22Rv1 (cell line): ENCODE measurements at regions not wholly inside any gene's neighbourhood (a gene's known extent, or its start where the extent isn't known, plus 50 kb on each side); places are given as distances from the start of the nearest gene placed in this dataset.

Experiments used
- ZFX ChIP-seq: fragments of 450-650 bp; IDR thresholded peaks from 2 replicates; pipeline ENCODE4 v1.6.1; 2017; ENCODE audit warnings: antibody characterized with exemption, borderline replicate concordance
- TF ChIP-seq, protein P1 (sequence below): fragments of 450-650 bp; IDR thresholded peaks from 2 replicates; pipeline ENCODE4 v1.5.1; 2017; ENCODE audit warnings: mild to moderate bottlenecking

DNA sequence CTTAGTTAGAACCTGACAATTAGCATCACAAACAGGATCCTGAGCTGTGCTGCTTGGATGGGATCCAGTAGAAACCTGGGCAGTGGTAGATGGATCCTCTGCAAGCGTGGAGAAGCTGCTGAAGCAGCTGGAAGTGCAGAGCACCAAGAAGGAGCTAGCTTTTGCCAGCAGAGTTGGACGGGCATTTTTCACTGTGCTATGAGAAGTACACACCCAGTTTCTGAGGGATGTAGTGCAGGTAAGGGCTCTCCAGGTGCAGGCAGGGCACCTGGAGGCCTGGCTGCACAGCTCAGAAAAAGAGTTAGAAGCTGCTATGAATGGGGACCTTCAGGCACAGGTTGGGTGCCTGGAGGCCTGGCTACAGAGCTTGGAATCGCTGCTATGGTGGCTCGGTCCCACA, 623.9 kb upstream of the NUDT12 start:
- TF ChIP-seq, protein P1, sequence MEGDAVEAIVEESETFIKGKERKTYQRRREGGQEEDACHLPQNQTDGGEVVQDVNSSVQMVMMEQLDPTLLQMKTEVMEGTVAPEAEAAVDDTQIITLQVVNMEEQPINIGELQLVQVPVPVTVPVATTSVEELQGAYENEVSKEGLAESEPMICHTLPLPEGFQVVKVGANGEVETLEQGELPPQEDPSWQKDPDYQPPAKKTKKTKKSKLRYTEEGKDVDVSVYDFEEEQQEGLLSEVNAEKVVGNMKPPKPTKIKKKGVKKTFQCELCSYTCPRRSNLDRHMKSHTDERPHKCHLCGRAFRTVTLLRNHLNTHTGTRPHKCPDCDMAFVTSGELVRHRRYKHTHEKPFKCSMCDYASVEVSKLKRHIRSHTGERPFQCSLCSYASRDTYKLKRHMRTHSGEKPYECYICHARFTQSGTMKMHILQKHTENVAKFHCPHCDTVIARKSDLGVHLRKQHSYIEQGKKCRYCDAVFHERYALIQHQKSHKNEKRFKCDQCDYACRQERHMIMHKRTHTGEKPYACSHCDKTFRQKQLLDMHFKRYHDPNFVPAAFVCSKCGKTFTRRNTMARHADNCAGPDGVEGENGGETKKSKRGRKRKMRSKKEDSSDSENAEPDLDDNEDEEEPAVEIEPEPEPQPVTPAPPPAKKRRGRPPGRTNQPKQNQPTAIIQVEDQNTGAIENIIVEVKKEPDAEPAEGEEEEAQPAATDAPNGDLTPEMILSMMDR, result no peak
- no peak for TF ChIP-seq ZFX
